Activated naive CD4-positive, alpha-beta T cell treated with anti-CD3 and anti-CD28 coated beads, Interleukin-2, amount 50 U/mL, for 24 hours (primary cell): ENCODE measurements at regions not wholly inside any gene's neighbourhood (a gene's known extent, or its start where the extent isn't known, plus 50 kb on each side); places are given as distances from the start of the nearest gene placed in this dataset.

Experiments
- H3K27ac Mint-ChIP-seq: one replicate; pipeline ENCODE4 v1.8.0; 2021; ENCODE audit warnings: mild to moderate bottlenecking, mixed read lengths
- H3K27me3 Mint-ChIP-seq: one replicate; pipeline ENCODE4 v1.8.0; 2021; ENCODE audit warnings: mixed read lengths
- H3K36me3 Mint-ChIP-seq: one replicate; pipeline ENCODE4 v1.8.0; 2021; ENCODE audit warnings: mixed read lengths
- H3K4me1 Mint-ChIP-seq: one replicate; pipeline ENCODE4 v1.8.0; 2021; ENCODE audit warnings: mixed read lengths
- H3K4me3 Mint-ChIP-seq: one replicate; pipeline ENCODE4 v1.8.0; 2021; ENCODE audit warnings: mild to moderate bottlenecking, mixed read lengths
- H3K9me3 Mint-ChIP-seq: one replicate; pipeline ENCODE4 v1.8.0; 2021; ENCODE audit warnings: mixed read lengths

DNA sequence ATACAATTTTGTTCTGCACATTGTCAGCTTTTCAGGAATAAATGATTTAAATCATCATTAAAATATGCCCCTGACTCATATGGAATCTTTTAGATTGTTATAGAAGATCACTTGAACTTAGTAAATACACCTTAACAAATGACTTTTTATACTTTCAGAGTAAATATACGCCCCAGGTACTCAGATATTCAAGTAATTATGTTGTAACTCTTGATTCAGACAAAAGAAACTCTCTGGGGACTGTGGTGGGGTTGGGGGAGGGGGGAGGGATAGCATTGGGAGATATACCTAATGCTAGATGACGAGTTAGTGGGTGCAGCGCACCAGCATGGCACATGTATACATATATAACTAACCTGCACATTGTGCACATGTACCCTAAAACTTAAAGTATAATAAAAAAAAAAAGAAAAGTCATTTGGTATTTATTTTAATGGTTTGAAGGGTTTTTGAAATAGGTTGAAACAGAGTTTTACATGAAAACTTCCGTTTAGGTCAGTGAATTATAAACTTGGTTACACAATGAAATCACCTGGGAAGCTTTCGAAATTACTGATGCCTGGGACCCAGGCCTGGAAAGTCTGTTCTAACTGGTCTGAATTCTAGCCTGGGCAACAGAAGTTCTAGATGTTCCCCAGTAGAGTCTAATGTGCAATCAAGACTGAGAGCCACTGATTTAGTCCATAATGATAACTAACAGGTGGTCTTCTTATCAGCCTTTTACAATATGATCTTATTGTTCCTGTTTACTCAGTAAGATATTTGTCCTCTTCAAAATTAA lies 320.5 kb upstream of the NR5A2 start:
- no peak overlapping the region for H3K27ac Mint-ChIP-seq
- no peaks in the 10 kb centered on the region for H3K4me1 Mint-ChIP-seq
- no peaks in the 10 kb centered on the region for H3K36me3 Mint-ChIP-seq
- H3K27me3 Mint-ChIP-seq: peaks cover 16% of the 10 kb centered on the region
- peaks cover 8% of the 10 kb centered on the region for H3K9me3 Mint-ChIP-seq
- H3K4me3 Mint-ChIP-seq: no peak overlapping the region

DNA sequence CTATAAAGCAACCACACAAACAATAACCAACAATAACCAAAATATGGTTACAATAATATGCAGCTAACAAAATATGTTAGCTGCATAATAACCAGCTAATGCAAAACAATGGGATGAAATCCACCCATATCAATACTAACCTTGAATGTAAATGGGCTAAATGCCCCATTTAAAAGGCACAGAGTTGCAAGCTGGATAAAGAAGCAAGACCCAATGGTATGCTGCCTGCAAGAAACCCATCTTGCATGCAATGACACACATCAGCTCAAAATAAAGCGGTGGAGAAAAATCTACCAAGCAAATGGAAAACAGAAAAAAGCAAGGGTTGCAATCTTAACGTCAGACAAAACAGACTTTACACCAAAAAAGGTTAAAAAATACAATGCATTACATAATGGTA lies 316.5 kb upstream of the NR5A2 start:
- H3K27ac Mint-ChIP-seq: no peak overlapping the region
- peaks cover 12% of the 10 kb centered on the region for H3K27me3 Mint-ChIP-seq
- peaks cover 10% of the 10 kb centered on the region for H3K9me3 Mint-ChIP-seq
- H3K36me3 Mint-ChIP-seq: no peaks in the 10 kb centered on the region
- no peaks in the 10 kb centered on the region for H3K4me1 Mint-ChIP-seq
- H3K4me3 Mint-ChIP-seq: no peak overlapping the region

GRCh38 chr1:199716729-199717128 lies 310.8 kb upstream of the NR5A2 start:
- H3K27me3 Mint-ChIP-seq: peaks cover 9% of the 10 kb centered on the region
- H3K4me1 Mint-ChIP-seq: no peaks in the 10 kb centered on the region
- H3K9me3 Mint-ChIP-seq: peaks cover 4% of the 10 kb centered on the region
- no peak overlapping the region for H3K27ac Mint-ChIP-seq
- no peak overlapping the region for H3K4me3 Mint-ChIP-seq
- no peaks in the 10 kb centered on the region for H3K36me3 Mint-ChIP-seq

DNA sequence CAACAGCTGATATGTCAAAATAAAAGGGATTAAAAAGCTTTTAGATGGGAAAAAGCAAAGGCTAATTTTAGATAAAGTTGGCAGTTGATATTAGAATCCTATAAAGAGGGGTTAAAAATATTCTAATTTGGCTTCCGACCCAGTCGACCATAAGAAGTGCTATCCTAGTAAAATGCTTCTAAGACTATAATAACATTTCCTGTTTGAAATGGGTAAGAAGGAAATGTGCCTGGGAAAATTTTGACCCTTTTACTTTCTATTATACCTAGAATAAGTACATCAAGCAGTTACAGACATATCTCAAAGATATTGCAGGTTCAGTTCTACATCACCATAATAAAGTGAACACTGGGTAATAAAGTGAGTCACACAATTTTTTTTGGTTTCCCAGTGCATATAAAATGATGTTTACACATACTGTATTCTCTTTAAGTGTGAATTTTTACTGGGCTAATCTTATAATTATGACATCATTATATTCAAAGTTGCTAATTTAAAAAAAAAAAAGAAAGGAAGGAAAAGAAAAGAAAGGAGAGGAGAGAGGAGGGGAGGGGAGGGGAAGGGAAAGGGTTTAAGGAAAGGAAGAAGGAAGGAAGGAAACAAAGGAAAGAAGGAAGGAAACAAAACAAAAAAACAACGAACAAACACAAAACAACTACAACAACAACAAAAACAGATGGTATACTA lies 308.2 kb upstream of the NR5A2 start:
- Mint-ChIP-seq H3K4me3 (no peak overlapping the region), H3K27ac (no peak overlapping the region), H3K36me3 (no peaks in the 10 kb centered on the region), H3K9me3 (no peaks in the 10 kb centered on the region), H3K4me1 (no peaks in the 10 kb centered on the region), H3K27me3 (peaks cover 9% of the 10 kb centered on the region)

DNA sequence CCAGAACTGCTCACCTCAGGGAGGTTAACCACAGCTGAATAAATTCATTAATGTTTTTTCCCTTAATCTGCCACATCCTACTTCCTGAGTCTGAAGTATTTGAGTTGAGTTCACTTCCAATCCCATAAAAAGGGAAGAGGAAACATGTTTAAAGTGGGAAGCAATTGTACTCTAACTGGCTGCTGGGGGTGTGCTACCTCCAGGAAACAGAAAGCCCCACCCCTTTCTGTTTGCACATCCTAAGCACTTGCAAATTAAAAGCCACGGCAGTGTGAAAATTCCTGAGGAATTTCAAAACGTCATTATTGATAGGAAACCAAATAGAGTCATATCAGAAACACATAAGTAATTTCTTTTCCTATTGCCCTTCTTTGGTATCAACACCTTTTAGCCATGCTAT lies 307.0 kb upstream of the NR5A2 start:
- no peaks in the 10 kb centered on the region for H3K36me3 Mint-ChIP-seq
- H3K27me3 Mint-ChIP-seq: peaks cover 8% of the 10 kb centered on the region
- H3K4me1 Mint-ChIP-seq: no peaks in the 10 kb centered on the region
- no peak overlapping the region for H3K4me3 Mint-ChIP-seq
- no peak overlapping the region for H3K27ac Mint-ChIP-seq
- H3K9me3 Mint-ChIP-seq: no peaks in the 10 kb centered on the region

DNA sequence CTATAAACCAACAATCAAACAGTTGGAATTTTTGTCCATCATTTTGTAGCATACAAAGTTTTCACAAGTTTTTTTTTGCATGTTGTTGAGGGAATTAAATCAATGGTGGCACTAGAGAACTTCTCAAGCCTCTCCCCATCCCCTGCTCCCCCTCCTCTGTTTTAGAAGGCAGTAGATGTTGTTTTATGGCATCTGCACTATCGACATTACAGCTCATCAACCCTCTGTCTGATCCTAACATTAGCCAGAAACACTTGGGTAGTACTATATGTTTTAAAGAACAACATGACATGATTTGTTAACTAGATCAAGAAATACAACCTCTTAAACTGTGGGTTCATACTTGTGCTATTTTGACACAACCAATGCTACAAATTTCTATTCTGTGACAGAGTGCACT lies 306.5 kb upstream of the NR5A2 start:
- Mint-ChIP-seq H3K4me1 (no peaks in the 10 kb centered on the region), H3K27ac (no peak overlapping the region), H3K27me3 (peaks cover 6% of the 10 kb centered on the region)

DNA sequence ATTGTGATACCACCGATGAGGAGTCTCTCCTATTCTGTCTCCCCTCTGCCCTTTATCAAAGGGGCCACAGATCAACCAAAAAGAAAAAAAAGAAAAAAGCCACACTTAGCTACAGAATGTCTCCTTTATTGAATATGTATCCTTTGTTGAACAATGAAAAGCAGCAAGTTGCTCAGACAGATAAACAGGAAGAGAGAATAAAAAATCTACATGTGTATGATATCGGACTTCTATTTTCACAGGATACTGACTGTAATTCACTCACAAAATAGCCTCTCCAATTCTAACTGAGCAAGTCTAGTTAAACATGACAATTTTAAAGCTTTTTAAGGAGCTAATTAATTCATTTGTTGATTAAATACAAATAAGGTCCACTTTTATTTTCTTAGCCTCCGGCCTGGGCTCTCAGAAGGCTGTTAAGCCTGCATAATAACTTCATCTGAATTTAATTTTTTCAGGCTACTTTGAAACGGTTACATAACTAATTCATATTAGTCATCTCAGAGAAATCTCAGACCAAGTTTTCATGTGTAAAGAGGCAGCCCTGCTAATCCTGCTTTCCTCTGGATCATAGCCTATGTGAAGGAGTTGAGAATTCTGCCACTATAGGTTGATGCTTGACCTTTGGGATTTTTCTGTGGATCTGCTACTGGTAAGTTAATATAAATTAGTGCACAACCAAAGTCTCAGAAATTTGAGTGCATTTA lies 304.1 kb upstream of the NR5A2 start:
- no peak overlapping the region for H3K4me3 Mint-ChIP-seq
- no peaks in the 10 kb centered on the region for H3K4me1 Mint-ChIP-seq
- H3K9me3 Mint-ChIP-seq: no peaks in the 10 kb centered on the region
- H3K36me3 Mint-ChIP-seq: no peaks in the 10 kb centered on the region
- peaks cover 9% of the 10 kb centered on the region for H3K27me3 Mint-ChIP-seq
- no peak overlapping the region for H3K27ac Mint-ChIP-seq

More for the DNA sequence above, 306.5 kb upstream of the NR5A2 start:
- H3K4me3 Mint-ChIP-seq: no peak overlapping the region
- H3K36me3 Mint-ChIP-seq: no peaks in the 10 kb centered on the region
- H3K9me3 Mint-ChIP-seq: no peaks in the 10 kb centered on the region

GRCh38 chr1:199724049-199724448 lies 303.5 kb upstream of the NR5A2 start:
- H3K4me1 Mint-ChIP-seq: no peaks in the 10 kb centered on the region
- H3K27ac Mint-ChIP-seq: no peak overlapping the region
- H3K27me3 Mint-ChIP-seq: peaks cover 9% of the 10 kb centered on the region
- H3K36me3 Mint-ChIP-seq: no peaks in the 10 kb centered on the region
- no peaks in the 10 kb centered on the region for H3K9me3 Mint-ChIP-seq
- H3K4me3 Mint-ChIP-seq: no peak overlapping the region

- Mint-ChIP-seq H3K9me3 (no peaks in the 10 kb centered on the region), H3K27ac (no peak overlapping the region), H3K4me3 (no peak overlapping the region), H3K27me3 (peaks cover 9% of the 10 kb centered on the region), H3K36me3 (no peaks in the 10 kb centered on the region), H3K4me1 (no peaks in the 10 kb centered on the region)
These were observed 302.4 kb upstream of the NR5A2 start for GRCh38 chr1:199725002-199725565.

- H3K36me3 Mint-ChIP-seq: no peaks in the 10 kb centered on the region
- H3K4me1 Mint-ChIP-seq: no peaks in the 10 kb centered on the region
- peaks cover 9% of the 10 kb centered on the region for H3K27me3 Mint-ChIP-seq
- H3K9me3 Mint-ChIP-seq: no peaks in the 10 kb centered on the region
- H3K27ac Mint-ChIP-seq: no peak overlapping the region
- no peak overlapping the region for H3K4me3 Mint-ChIP-seq
These were observed 299.8 kb upstream of the NR5A2 start for GRCh38 chr1:199727682-199728081.

- Mint-ChIP-seq H3K27me3 (peaks cover 9% of the 10 kb centered on the region), H3K4me3 (no peak overlapping the region), H3K9me3 (no peaks in the 10 kb centered on the region), H3K27ac (no peak overlapping the region), H3K36me3 (no peaks in the 10 kb centered on the region), H3K4me1 (no peaks in the 10 kb centered on the region)
These were observed 299.2 kb upstream of the NR5A2 start for GRCh38 chr1:199728345-199728744.

DNA sequence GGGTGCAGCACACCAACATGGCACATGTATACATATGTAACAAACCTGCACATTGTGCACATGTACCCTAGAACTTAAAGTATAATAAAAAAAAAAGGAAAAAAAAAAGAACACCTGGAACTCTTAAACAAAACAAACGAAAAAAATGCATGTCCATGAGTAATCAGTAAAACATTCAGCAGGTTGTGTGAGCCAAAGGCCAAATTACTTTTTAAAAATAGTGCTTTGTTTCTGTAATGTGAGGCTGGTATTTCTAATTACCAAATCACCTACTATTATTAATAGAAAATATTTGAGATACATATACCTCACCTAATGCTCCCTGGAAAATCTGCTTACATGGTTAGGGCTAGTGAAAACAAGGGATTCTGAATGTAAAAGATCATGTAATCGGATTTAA lies 294.4 kb upstream of the NR5A2 start:
- H3K36me3 Mint-ChIP-seq: no peaks in the 10 kb centered on the region
- no peaks in the 10 kb centered on the region for H3K9me3 Mint-ChIP-seq
- H3K4me3 Mint-ChIP-seq: no peak overlapping the region
- H3K4me1 Mint-ChIP-seq: no peaks in the 10 kb centered on the region
- H3K27ac Mint-ChIP-seq: no peak overlapping the region
- H3K27me3 Mint-ChIP-seq: peaks cover 2% of the 10 kb centered on the region

- H3K4me3 Mint-ChIP-seq: no peak overlapping the region
These were observed 293.3 kb upstream of the NR5A2 start for GRCh38 chr1:199734186-199734585.

DNA sequence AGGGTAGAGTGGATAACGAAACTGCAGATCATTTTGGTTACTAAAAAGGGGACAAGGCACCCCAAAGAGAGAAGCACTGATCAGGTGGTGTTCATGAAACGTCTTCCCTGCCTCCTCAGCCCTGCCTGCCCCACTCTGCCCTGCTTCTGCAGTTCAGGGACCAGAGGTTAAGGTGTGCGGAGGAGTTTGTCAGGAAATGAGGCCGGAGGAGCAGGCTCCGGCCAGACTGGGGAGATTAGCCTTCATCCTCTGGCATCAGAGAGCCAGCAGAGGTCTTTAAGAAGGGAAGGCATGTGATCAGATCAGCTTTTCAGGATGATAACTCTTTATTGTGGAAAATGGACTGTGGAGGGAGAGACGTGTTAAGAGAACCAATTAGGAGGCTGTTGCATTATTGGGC lies 291.9 kb upstream of the NR5A2 start:
- Mint-ChIP-seq H3K27ac (no peak overlapping the region), H3K27me3 (peaks cover 2% of the 10 kb centered on the region), H3K36me3 (no peaks in the 10 kb centered on the region), H3K4me3 (no peak overlapping the region), H3K4me1 (no peaks in the 10 kb centered on the region), H3K9me3 (no peaks in the 10 kb centered on the region)

More at GRCh38 chr1:199734186-199734585, 293.3 kb upstream of the NR5A2 start:
- Mint-ChIP-seq H3K27ac (no peak overlapping the region), H3K9me3 (no peaks in the 10 kb centered on the region), H3K36me3 (no peaks in the 10 kb centered on the region), H3K27me3 (peaks cover 3% of the 10 kb centered on the region), H3K4me1 (no peaks in the 10 kb centered on the region)

- no peaks in the 10 kb centered on the region for H3K9me3 Mint-ChIP-seq
- H3K27me3 Mint-ChIP-seq: peaks cover 2% of the 10 kb centered on the region
- H3K4me1 Mint-ChIP-seq: no peaks in the 10 kb centered on the region
- H3K27ac Mint-ChIP-seq: no peak overlapping the region
- no peaks in the 10 kb centered on the region for H3K36me3 Mint-ChIP-seq
- H3K4me3 Mint-ChIP-seq: no peak overlapping the region
These were observed 290.9 kb upstream of the NR5A2 start for GRCh38 chr1:199736646-199737045.

GRCh38 chr1:199741586-199741985 lies 285.9 kb upstream of the NR5A2 start:
- Mint-ChIP-seq H3K9me3 (no peaks in the 10 kb centered on the region), H3K27me3 (peaks cover 9% of the 10 kb centered on the region), H3K36me3 (no peaks in the 10 kb centered on the region), H3K4me3 (no peak overlapping the region), H3K4me1 (no peaks in the 10 kb centered on the region), H3K27ac (no peak overlapping the region)
